Tibial nerve (tissue), 4 donors: ENCODE measurements at regions not wholly inside any gene's neighbourhood (a gene's known extent, or its start where the extent isn't known, plus 50 kb on each side); places are given as distances from the start of the nearest gene placed in this dataset.

Source experiments
- EP300 ChIP-seq, 2 donors: sonication (generic); formaldehyde crosslinking; IDR thresholded peaks; one replicate each; pipeline ENCODE4 v1.6.1; 2017; ENCODE audit warnings: antibody characterized with exemption in 2 of 2, mild to moderate bottlenecking in 1 of 2
- POLR2A ChIP-seq, 2 donors: fragments of 450-650 bp; IDR thresholded peaks; one replicate each; pipeline ENCODE4 v1.6.1; 2017; ENCODE audit warnings: antibody characterized with exemption in 2 of 2, mild to moderate bottlenecking in 2 of 2, moderate library complexity in 2 of 2
- TF ChIP-seq, protein P1 (sequence below), 5 experiments: fragments of 200-600 bp in 3 of 5; fragments of 450-650 bp in 2 of 5; sonication (generic) in 3 of 5; IDR thresholded peaks; one replicate each; pipeline ENCODE4 v1.5.1; 2016 to 2019; ENCODE audit warnings: antibody characterized with exemption in 5 of 5, mild to moderate bottlenecking in 3 of 5, moderate library complexity in 2 of 5

DNA sequence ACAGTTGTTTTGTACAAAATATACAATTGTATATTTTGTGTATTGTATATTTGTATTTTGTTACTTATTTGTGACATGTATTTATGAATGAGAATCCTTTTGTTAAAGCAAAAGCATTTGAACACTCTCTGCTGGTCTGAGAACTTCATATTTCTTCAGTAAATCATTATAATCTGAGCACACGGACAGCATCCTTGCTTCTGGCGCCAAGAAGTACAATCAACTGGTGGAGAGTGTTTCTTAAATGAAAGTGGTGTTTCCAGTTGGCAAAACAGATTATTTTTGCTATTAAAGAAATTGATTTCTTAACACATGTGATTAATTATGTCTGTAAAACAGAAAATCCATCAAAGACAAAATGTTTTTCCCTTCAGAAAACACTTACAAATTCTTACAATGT, 95.1 kb upstream of the COPS8 start:
- TF ChIP-seq, protein P1, sequence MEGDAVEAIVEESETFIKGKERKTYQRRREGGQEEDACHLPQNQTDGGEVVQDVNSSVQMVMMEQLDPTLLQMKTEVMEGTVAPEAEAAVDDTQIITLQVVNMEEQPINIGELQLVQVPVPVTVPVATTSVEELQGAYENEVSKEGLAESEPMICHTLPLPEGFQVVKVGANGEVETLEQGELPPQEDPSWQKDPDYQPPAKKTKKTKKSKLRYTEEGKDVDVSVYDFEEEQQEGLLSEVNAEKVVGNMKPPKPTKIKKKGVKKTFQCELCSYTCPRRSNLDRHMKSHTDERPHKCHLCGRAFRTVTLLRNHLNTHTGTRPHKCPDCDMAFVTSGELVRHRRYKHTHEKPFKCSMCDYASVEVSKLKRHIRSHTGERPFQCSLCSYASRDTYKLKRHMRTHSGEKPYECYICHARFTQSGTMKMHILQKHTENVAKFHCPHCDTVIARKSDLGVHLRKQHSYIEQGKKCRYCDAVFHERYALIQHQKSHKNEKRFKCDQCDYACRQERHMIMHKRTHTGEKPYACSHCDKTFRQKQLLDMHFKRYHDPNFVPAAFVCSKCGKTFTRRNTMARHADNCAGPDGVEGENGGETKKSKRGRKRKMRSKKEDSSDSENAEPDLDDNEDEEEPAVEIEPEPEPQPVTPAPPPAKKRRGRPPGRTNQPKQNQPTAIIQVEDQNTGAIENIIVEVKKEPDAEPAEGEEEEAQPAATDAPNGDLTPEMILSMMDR (IDR thresholded peaks at IDR 0.05), result no peak
- no peak for TF ChIP-seq POLR2A (IDR thresholded peaks at IDR 0.05)
- TF ChIP-seq EP300 (IDR thresholded peaks at IDR 0.05), result no peak
